CD4-positive, alpha-beta T cell (primary cell): ENCODE measurements at regions not wholly inside any gene's neighbourhood (a gene's known extent, or its start where the extent isn't known, plus 50 kb on each side); places are given as distances from the start of the nearest gene placed in this dataset.

Source experiments
- ATAC-seq: fragments of 200-7000 bp; cut with Tn5 transposase; one replicate; pipeline ENCODE4 v1.10.0; 2022; ENCODE audit warnings: mild to moderate bottlenecking; ENCODE audit not compliant: poor library complexity
- CTCF ChIA-PET: fragments of 350-600 bp; sonication (Branson Sonifier 250); formaldehyde crosslinking; loops from one replicate; lab custom pipeline; 2021; ENCODE audit warnings: antibody characterized with exemption, inconsistent platforms; lab: Charles Lee
- POLR2A ChIA-PET: fragments of 350-600 bp; sonication (Branson Sonifier 250); formaldehyde crosslinking; loops from one replicate; lab custom pipeline; 2021; ENCODE audit warnings: antibody characterized with exemption, inconsistent platforms; lab: Charles Lee
- DNase-seq, 14 experiments: peaks; one replicate each; pipeline ENCODE4 v3.0.0-alpha.2; 2013 to 2020; ENCODE audit warnings: mixed read lengths in 2 of 14
- H3K27ac ChIP-seq, 2 donors: one replicate each; pipeline versions ENCODE4 v1.5.1 to v1.7.0; 2013; ENCODE audit warnings: low read length in 2 of 2, low read depth in 1 of 2, mild to moderate bottlenecking in 1 of 2
- H3K27me3 ChIP-seq, 2 experiments: 1 replicate in 1 of 2; 2 replicates in 1 of 2; pipeline versions ENCODE4 v1.6.1 to v1.7.0; 2013; ENCODE audit warnings: low read length in 2 of 2, control low read depth in 1 of 2, mild to moderate bottlenecking in 1 of 2, moderate library complexity in 1 of 2; ENCODE audit not compliant: insufficient read depth in 2 of 2, control insufficient read depth in 1 of 2
- H3K36me3 ChIP-seq: one replicate; pipeline ENCODE4 v1.6.1; 2013; ENCODE audit warnings: low read length, control low read depth; ENCODE audit not compliant: insufficient read depth
- H3K4me1 ChIP-seq: one replicate; pipeline ENCODE4 v1.6.1; 2013; ENCODE audit warnings: low read length, control low read depth; ENCODE audit not compliant: insufficient read depth
- H3K4me3 ChIP-seq: one replicate; pipeline ENCODE4 v1.5.1; 2013; ENCODE audit warnings: mild to moderate bottlenecking, low read length, moderate library complexity
- H3K9me3 ChIP-seq, 2 experiments: 1 replicate in 1 of 2; 2 replicates in 1 of 2; pipeline versions ENCODE4 v1.6.1 to v1.7.0; 2013; ENCODE audit warnings: low read length in 2 of 2, mild to moderate bottlenecking in 2 of 2, control low read depth in 1 of 2, moderate library complexity in 1 of 2; ENCODE audit not compliant: control insufficient read depth in 1 of 2, insufficient read depth in 1 of 2
- H3K27ac Mint-ChIP-seq: one replicate; pipeline ENCODE4 v1.8.0; 2020; ENCODE audit warnings: mixed read lengths
- H3K27me3 Mint-ChIP-seq: one replicate; pipeline ENCODE4 v1.8.0; 2021; ENCODE audit warnings: mixed read lengths
- H3K36me3 Mint-ChIP-seq: one replicate; pipeline ENCODE4 v1.8.0; 2021; ENCODE audit warnings: low read depth, mixed read lengths
- H3K4me1 Mint-ChIP-seq: one replicate; pipeline ENCODE4 v1.8.0; 2021; ENCODE audit warnings: low read depth, mixed read lengths
- H3K4me3 Mint-ChIP-seq: one replicate; pipeline ENCODE4 v1.8.0; 2020; ENCODE audit warnings: mild to moderate bottlenecking, mixed read lengths
- H3K9me3 Mint-ChIP-seq: one replicate; pipeline ENCODE4 v1.8.0; 2020; ENCODE audit warnings: mixed read lengths
- intact Hi-C, 2 experiments: fragments of 100-400 bp; cut with DNase I in 1 of 2; cut with micrococcal nuclease in 1 of 2; formaldehyde crosslinking; loops; one replicate each; pipeline versions ENCODE4 v1.15.1 to v1.9.0; 2023 to 2025; cut with DNase I, micrococcal nuclease
- TF ChIP-seq, protein P1 (sequence below): fragments of 200-600 bp; IDR thresholded peaks from one replicate; pipeline ENCODE4 v1.8.0; 2022; ENCODE audit warnings: antibody characterized with exemption, mild to moderate bottlenecking

DNA sequence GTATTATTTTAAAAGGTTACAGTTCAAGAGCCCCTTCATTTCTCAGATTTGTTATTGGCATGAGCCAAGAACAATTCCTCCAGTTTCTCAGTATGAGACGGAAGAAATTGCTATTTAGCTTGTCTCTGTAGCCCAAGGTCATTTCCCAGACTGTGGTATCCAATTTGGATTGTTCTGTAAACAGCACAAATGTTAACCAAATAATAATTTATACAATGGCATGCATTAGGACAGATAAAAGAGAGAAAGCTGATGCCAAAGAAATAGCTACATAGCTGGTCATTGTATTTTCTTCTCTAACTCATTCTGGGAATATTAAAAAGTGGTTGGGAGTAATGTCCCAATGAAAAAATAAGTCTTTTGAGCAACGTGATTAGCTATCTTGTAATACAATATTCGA, 134.6 kb upstream of the NPY2R start:
- POLR2A ChIA-PET: no interaction called here
- no peaks in the 10 kb centered on the region for H3K4me1 ChIP-seq
- H3K27me3 ChIP-seq: no peaks in the 10 kb centered on the region
- no peaks in the 10 kb centered on the region for H3K4me1 Mint-ChIP-seq
- H3K36me3 ChIP-seq: no peaks in the 10 kb centered on the region
- no peak overlapping the region for H3K4me3 Mint-ChIP-seq
- no peak overlapping the region for H3K27ac ChIP-seq
- intact Hi-C loops: no loop called here
- no peaks in the 10 kb centered on the region for H3K9me3 Mint-ChIP-seq
- H3K27ac Mint-ChIP-seq: no peak overlapping the region
- TF ChIP-seq, protein P1, sequence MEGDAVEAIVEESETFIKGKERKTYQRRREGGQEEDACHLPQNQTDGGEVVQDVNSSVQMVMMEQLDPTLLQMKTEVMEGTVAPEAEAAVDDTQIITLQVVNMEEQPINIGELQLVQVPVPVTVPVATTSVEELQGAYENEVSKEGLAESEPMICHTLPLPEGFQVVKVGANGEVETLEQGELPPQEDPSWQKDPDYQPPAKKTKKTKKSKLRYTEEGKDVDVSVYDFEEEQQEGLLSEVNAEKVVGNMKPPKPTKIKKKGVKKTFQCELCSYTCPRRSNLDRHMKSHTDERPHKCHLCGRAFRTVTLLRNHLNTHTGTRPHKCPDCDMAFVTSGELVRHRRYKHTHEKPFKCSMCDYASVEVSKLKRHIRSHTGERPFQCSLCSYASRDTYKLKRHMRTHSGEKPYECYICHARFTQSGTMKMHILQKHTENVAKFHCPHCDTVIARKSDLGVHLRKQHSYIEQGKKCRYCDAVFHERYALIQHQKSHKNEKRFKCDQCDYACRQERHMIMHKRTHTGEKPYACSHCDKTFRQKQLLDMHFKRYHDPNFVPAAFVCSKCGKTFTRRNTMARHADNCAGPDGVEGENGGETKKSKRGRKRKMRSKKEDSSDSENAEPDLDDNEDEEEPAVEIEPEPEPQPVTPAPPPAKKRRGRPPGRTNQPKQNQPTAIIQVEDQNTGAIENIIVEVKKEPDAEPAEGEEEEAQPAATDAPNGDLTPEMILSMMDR: no peak
- CTCF ChIA-PET: no interaction called here
- no peaks in the 10 kb centered on the region for H3K9me3 ChIP-seq
- no peaks in the 10 kb centered on the region for H3K36me3 Mint-ChIP-seq
- H3K27me3 Mint-ChIP-seq: no peaks in the 10 kb centered on the region
- ATAC-seq (no peak), DNase-seq (no peak)
- H3K4me3 ChIP-seq: no peak overlapping the region

DNA sequence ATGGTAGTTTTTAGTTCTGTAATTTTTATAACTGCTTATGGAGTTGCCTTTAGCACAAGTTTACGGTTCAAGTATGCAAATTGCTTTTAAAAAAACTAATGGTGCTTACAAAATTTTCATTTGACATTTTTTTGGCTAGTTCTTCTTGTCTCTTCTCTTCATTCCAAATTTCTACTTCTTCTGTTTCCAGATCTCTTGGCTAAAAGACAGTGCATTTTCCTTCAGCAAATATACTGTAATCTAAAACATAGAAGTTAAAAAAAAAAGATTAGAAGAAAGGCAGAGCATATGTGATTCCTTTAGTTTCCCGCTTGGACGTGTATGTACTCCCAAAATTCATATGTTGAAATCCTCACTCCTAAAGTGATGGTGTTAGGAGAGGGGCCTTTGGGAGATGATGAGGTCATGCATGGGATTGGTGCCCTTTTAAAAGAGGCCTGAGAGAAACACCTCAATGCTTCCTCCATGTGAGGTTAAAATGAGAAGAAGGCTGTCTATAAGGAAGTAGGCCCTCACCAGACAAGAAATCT, 132.1 kb upstream of the NPY2R start:
- POLR2A ChIA-PET: no interaction called here
- Mint-ChIP-seq H3K9me3 (no peaks in the 10 kb centered on the region), H3K27ac (no peak overlapping the region), H3K36me3 (no peaks in the 10 kb centered on the region), H3K27me3 (no peaks in the 10 kb centered on the region), H3K4me3 (no peak overlapping the region), H3K4me1 (no peaks in the 10 kb centered on the region)
- Histone ChIP-seq H3K36me3 (no peaks in the 10 kb centered on the region), H3K27me3 (no peaks in the 10 kb centered on the region), H3K4me1 (no peaks in the 10 kb centered on the region), H3K27ac (no peak overlapping the region), H3K4me3 (no peak overlapping the region), H3K9me3 (no peaks in the 10 kb centered on the region)
- intact Hi-C loops: no loop called here
- ATAC-seq (no peak), DNase-seq (no peak)
- TF ChIP-seq, protein P1: no peak
- CTCF ChIA-PET: no interaction called here

DNA sequence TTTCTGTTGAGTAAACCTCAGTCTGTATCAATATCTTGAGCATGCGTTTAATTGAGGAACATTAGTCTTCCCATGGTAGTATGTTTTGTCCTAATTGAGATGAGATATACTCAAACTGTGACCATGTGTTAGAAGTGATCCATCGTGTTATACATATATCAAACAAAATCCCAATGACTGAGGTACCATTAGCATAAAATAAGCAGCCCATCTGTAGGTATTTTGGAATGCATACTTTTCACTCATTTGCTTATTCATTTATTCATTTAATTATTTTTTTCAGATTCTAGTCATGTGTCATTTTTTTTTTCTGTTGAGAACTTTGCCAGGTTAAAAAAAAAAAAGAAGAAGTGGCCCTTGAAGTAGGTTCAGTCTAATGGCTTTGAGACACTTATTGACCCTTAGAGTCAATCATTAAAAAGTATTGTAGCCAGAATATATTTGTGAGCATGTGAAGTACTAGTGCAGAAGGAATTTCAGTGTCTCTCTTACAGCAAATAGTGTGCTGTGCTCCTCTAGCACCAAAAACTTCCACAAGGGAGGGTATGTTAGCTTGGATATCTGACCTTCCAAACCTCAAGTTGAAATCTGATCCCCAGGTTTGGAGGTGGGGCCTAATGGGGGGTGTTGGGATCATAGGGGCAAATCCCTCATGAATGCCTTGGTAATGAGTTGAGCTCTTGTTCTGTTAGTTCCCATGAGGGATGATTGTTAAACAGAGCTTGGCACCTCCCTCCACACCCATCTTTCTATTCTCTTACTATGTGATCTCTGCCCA, 130.8 kb upstream of the NPY2R start:
- Histone ChIP-seq H3K27ac (no peak overlapping the region), H3K4me3 (no peak overlapping the region), H3K9me3 (no peaks in the 10 kb centered on the region), H3K27me3 (no peaks in the 10 kb centered on the region), H3K36me3 (no peaks in the 10 kb centered on the region), H3K4me1 (no peaks in the 10 kb centered on the region)
- no peak for ATAC-seq
- TF ChIP-seq, protein P1: no peak
- Mint-ChIP-seq H3K27ac (no peak overlapping the region), H3K9me3 (no peaks in the 10 kb centered on the region), H3K4me3 (no peak overlapping the region), H3K27me3 (no peaks in the 10 kb centered on the region), H3K4me1 (no peaks in the 10 kb centered on the region), H3K36me3 (no peaks in the 10 kb centered on the region)
- DNase-seq: no peak
- ChIA-PET CTCF (interaction anchor here (0.8 to 1.2 kb wide), 2 partner anchors 11 to 39 kb away, joined by 3 read pairs; no protein-coding TSS in a partner anchor), POLR2A (no interaction called here)
- intact Hi-C loops: no loop called here
